Panc1 (cell line): ENCODE measurements at regions not wholly inside any gene's neighbourhood (a gene's known extent, or its start where the extent isn't known, plus 50 kb on each side); places are given as distances from the start of the nearest gene placed in this dataset.

Experiments
- CTCF ChIP-seq: fragments of 450-650 bp; IDR thresholded peaks from 2 replicates; pipeline ENCODE4 v1.5.1; 2017; ENCODE audit warnings: mild to moderate bottlenecking
- POLR2AphosphoS5 ChIP-seq: IDR thresholded peaks from 2 replicates; pipeline ENCODE4 v1.6.1; 2012; ENCODE audit warnings: mild to moderate bottlenecking, low read depth, low read length, moderate library complexity
- REST ChIP-seq, 2 experiments: IDR thresholded peaks; 2 replicates each; pipeline ENCODE4 v1.6.1; 2011 to 2012; ENCODE audit warnings: low read depth in 2 of 2, control low read depth in 1 of 2, low read length in 1 of 2, mild to moderate bottlenecking in 1 of 2, moderate library complexity in 1 of 2; ENCODE audit not compliant: insufficient read depth in 1 of 2
- TCF7L2 ChIP-seq: IDR thresholded peaks from 2 replicates; pipeline ENCODE4 v1.6.1; 2011; ENCODE audit warnings: mild to moderate bottlenecking, low read depth, low read length, inconsistent platforms

GRCh38 chr6:169923468-169924464, 172.3 kb downstream of the ERMARD start:
- TF ChIP-seq CTCF (no peak), TCF7L2 (no peak), REST (IDR thresholded peaks at IDR 0.05; ENCODE audit: insufficient read depth in 1 of 2, low read depth in 2 of 2, low read length in 1 of 2) (no peak), POLR2AphosphoS5 (no peak)
